Heart left ventricle (tissue), 16 donors: ENCODE measurements at regions not wholly inside any gene's neighbourhood (a gene's known extent, or its start where the extent isn't known, plus 50 kb on each side); places are given as distances from the start of the nearest gene placed in this dataset.

Experiments
- ATAC-seq, 4 donors: fragments of 200-7000 bp; cut with Tn5 transposase; one replicate each; pipeline ENCODE4 v1.9.1; 2020 to 2022; ENCODE audit warnings: moderate library complexity in 4 of 4, mild to moderate bottlenecking in 3 of 4, moderate number of reproducible peaks in 1 of 4
- DNase-seq, 5 donors: peaks; one replicate each; pipeline ENCODE4 v3.0.0-alpha.2; 2020
- H3K27ac ChIP-seq, 12 donors: fragments of 200-600 bp; sonication (generic) in 4 of 12; one replicate each; pipeline versions ENCODE4 v1.5.0 to v1.8.0; 2016 to 2022; ENCODE audit warnings: mild to moderate bottlenecking in 2 of 12
- H3K27me3 ChIP-seq, 9 donors: fragments of 200-600 bp; sonication (generic) in 2 of 9; one replicate each; pipeline versions ENCODE4 v1.5.1 to v1.8.0; 2016 to 2022; ENCODE audit warnings: mild to moderate bottlenecking in 3 of 9
- H3K36me3 ChIP-seq, 9 donors: fragments of 200-600 bp; sonication (generic) in 2 of 9; one replicate each; pipeline versions ENCODE4 v1.5.0 to v1.8.0; 2018 to 2022; ENCODE audit warnings: mild to moderate bottlenecking in 2 of 9
- H3K4me1 ChIP-seq, 12 donors: fragments of 200-600 bp; sonication (generic) in 4 of 12; one replicate each; pipeline versions ENCODE4 v1.5.0 to v1.8.0; 2016 to 2022; ENCODE audit warnings: mild to moderate bottlenecking in 3 of 12
- H3K4me3 ChIP-seq, 12 donors: fragments of 200-600 bp; sonication (generic) in 4 of 12; one replicate each; pipeline versions ENCODE4 v1.5.0 to v1.8.0; 2017 to 2022; ENCODE audit warnings: mild to moderate bottlenecking in 9 of 12, moderate library complexity in 4 of 12
- H3K9me3 ChIP-seq, 12 donors: fragments of 200-600 bp; sonication (generic) in 4 of 12; one replicate each; pipeline versions ENCODE4 v1.5.0 to v1.8.0; 2016 to 2022; ENCODE audit warnings: mild to moderate bottlenecking in 1 of 12
- POLR2A ChIP-seq, 2 donors: fragments of 450-650 bp; IDR thresholded peaks; one replicate each; pipeline ENCODE4 v1.6.1; 2017; ENCODE audit warnings: antibody characterized with exemption in 2 of 2, mild to moderate bottlenecking in 2 of 2, moderate library complexity in 2 of 2
- WGBS, 4 donors: extraction: QIAGEN DNeasy Blood & Tissue Kit in 2 of 4; methylation state at CpG; one replicate each; pipeline versions ENCODE4 v1.1.5 to v1.1.7; 2013 to 2018; 5-methylcytosine and 5-hydroxymethylcytosine counted together
- intact Hi-C, 10 donors: fragments of 100-400 bp; cut with DNase I; formaldehyde crosslinking; loops; one replicate each; pipeline versions ENCODE4 v1.11.1 to v1.14.2; 2022
- TF ChIP-seq, protein P1 (sequence below), 12 donors: fragments of 200-600 bp; sonication (generic) in 4 of 12; IDR thresholded peaks; one replicate each; pipeline versions ENCODE4 v1.5.0 to v1.8.0; 2018 to 2022; ENCODE audit warnings: antibody characterized with exemption in 12 of 12, mild to moderate bottlenecking in 5 of 12
- donor health status: ischemic (EF 13 %, LVEDD 7.1; RV severe dilation, severe dysfunction).
- donor health status: healthy with polysubstance abuse.
- donor health status: DM: no; HTN: yes; CAD: no.
- donor health status: DM: no; HTN: no; CAD: no.
- donor health status: ischemic (EF 25% LVEDD 6.9; RV normal size, moderate dysfunction).
- donor health status: ischemic (EF 25% LVEDD 5.7; RV mildly dilated, moderate dysfunction).
- donor health status: healthy.
- donor health status: DM: yes; HTN: yes; CAD: no.
- donor health status: ischemic (EF 35%, LVEDD 5.7; RV mildly dilated, moderate dysfunction).
- donor health status: nonischemic (EF 11% LVEDD 7.7; RV severe dilation, severe dysfunction).
- donor health status: DM: yes; HTN: yes; CAD: no.
- donor health status: PGD.
- donor health status: ischemic (EF 29% LVEDD 5.4; RV normal size, mild dysfunction).
- donor health status: nonischemic (EF 23%, LVEDD 6.1; RV moderate dilation, normal function).

GRCh38 chr2:51483720-51484119 is 451.8 kb upstream of the NRXN1 start:
- Histone ChIP-seq H3K27me3 (no peaks in the 10 kb centered on the region), H3K4me1 (no peaks in the 10 kb centered on the region), H3K27ac (no peak overlapping the region), H3K36me3 (no peaks in the 10 kb centered on the region), H3K4me3 (no peak overlapping the region), H3K9me3 (no peaks in the 10 kb centered on the region)
- TF ChIP-seq, protein P1, sequence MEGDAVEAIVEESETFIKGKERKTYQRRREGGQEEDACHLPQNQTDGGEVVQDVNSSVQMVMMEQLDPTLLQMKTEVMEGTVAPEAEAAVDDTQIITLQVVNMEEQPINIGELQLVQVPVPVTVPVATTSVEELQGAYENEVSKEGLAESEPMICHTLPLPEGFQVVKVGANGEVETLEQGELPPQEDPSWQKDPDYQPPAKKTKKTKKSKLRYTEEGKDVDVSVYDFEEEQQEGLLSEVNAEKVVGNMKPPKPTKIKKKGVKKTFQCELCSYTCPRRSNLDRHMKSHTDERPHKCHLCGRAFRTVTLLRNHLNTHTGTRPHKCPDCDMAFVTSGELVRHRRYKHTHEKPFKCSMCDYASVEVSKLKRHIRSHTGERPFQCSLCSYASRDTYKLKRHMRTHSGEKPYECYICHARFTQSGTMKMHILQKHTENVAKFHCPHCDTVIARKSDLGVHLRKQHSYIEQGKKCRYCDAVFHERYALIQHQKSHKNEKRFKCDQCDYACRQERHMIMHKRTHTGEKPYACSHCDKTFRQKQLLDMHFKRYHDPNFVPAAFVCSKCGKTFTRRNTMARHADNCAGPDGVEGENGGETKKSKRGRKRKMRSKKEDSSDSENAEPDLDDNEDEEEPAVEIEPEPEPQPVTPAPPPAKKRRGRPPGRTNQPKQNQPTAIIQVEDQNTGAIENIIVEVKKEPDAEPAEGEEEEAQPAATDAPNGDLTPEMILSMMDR (IDR thresholded peaks at IDR 0.05): no peak
- TF ChIP-seq POLR2A (IDR thresholded peaks at IDR 0.05): no peak
- intact Hi-C loops: no loop called here
- no peak for DNase-seq
- ATAC-seq: no peak
- 57 to 77% (median 62%) methylated on average over 1 of the region's 1 CpG for WGBS, 4 donors

DNA sequence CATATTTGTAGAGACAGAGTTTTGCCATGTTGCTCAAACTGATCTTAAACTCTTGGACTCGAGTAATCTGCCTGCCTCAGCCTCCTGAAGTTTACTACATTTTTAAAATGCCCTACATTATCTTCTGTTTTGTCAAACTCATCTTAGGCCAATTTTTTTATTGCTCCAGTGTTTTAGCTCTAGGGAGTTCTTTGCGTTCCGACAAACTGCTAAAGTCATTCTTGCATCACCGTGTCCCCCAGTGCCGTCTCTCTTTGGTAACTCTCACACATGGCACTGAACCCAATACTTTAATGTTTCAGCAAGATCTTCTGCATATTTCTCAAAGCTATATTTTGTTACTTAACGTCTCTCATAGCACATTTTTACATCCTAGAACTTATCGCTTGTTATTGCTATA is 440.9 kb upstream of the NRXN1 start:
- H3K4me3 ChIP-seq: no peak overlapping the region
- H3K27me3 ChIP-seq: no peaks in the 10 kb centered on the region
- H3K9me3 ChIP-seq: no peaks in the 10 kb centered on the region
- WGBS, 4 donors: 72 to 88% (median 85%) methylated on average over 7 of the region's 7 CpGs
- H3K27ac ChIP-seq: no peak overlapping the region
- intact Hi-C loops: no loop called here
- ATAC-seq (no peak), DNase-seq (no peak)
- H3K4me1 ChIP-seq: no peaks in the 10 kb centered on the region
- TF ChIP-seq, protein P1 (IDR thresholded peaks at IDR 0.05): no peak
- no peak for TF ChIP-seq POLR2A (IDR thresholded peaks at IDR 0.05)
- H3K36me3 ChIP-seq: no peaks in the 10 kb centered on the region

GRCh38 chr2:51472300-51472699 is 440.4 kb upstream of the NRXN1 start:
- no peaks in the 10 kb centered on the region for H3K27me3 ChIP-seq
- 71 to 79% (median 77%) methylated on average over 2 of the region's 2 CpGs for WGBS, 4 donors
- no peaks in the 10 kb centered on the region for H3K9me3 ChIP-seq
- DNase-seq (no peak), ATAC-seq (no peak)
- intact Hi-C loops: no loop called here
- H3K4me3 ChIP-seq: no peak overlapping the region
- TF ChIP-seq POLR2A (IDR thresholded peaks at IDR 0.05): no peak
- TF ChIP-seq, protein P1 (IDR thresholded peaks at IDR 0.05): no peak
- H3K27ac ChIP-seq: no peak overlapping the region
- H3K4me1 ChIP-seq: no peaks in the 10 kb centered on the region
- no peaks in the 10 kb centered on the region for H3K36me3 ChIP-seq

DNA sequence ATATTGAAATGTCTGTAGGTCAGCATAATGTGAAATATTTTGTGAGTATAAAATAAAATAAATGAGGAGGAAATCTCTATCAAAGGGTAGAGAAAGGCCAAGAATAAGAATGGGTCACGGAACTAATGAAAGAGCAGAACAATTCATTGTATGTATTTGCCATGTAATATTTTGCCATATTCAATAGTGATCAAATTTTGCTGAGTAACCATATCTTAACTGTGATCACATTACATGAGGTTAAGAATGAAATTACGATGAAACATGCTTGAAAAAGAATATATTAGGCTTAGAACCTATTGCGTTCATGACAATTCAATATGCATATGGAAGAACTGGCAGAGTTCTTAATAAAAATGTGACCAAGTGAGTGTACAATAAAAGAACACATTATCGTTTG is 437.2 kb upstream of the NRXN1 start:
- 83 to 88% (median 85%) methylated on average over 4 of the region's 4 CpGs for WGBS, 4 donors
- intact Hi-C loops: no loop called here
- TF ChIP-seq, protein P1 (IDR thresholded peaks at IDR 0.05): no peak
- TF ChIP-seq POLR2A (IDR thresholded peaks at IDR 0.05): no peak
- Histone ChIP-seq H3K9me3 (no peaks in the 10 kb centered on the region), H3K27me3 (no peaks in the 10 kb centered on the region), H3K36me3 (no peaks in the 10 kb centered on the region), H3K4me3 (no peak overlapping the region), H3K4me1 (no peaks in the 10 kb centered on the region), H3K27ac (no peak overlapping the region)
- DNase-seq (no peak), ATAC-seq (no peak)
